ENCODE measurements at regions not wholly inside any gene's neighbourhood (a gene's known extent, or its start where the extent isn't known, plus 50 kb on each side); places are given as distances from the start of the nearest gene placed in this dataset.

DNA sequence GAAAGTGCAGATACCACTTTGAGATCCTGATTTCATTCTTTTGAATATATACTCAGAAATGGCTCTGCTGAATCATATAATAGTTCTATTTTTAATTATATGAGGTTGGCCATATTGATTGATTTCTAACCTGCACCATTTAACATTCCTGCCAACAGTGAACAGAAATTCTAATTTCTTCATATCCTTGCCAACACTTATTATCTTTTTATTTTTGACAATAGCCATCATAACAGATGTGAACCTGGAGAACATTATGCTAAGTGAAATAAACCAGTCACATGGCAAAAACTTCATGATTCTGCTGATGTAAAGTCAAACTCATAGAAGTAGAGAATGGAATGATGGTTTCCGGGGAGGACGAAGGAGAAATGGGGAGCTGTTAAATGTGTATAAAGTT lies 344.5 kb upstream of the CYRIA start:
- H3K9me3 ChIP-seq = no peaks in the 10 kb centered on the region
- DNase-seq = no peak
- WGBS, 5 donors = 90 to 100% (median 97%) methylated on average over 2 of the region's 2 CpGs

DNA sequence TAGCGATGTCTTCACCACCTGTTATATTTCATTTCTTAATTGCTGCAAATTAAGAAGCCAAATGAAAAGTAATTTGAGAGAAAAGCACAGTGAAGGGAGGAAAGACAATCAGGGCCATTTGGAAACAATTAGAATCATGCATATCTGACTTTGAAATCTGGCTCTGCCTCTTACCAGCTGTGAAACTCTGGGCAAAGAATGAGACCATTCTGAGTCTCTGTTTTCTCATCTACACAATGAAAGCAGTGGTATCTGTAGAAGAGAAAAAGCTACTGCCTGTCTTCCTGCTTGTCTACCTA lies 334.5 kb upstream of the CYRIA start:
- 81 to 93% (median 82%) methylated on average over 1 of the region's 1 CpG for WGBS, 5 donors
- Histone ChIP-seq H3K4me1 (no peaks in the 10 kb centered on the region), H3K4me3 (no peak overlapping the region), H3K27me3 (no peaks in the 10 kb centered on the region), H3K27ac (no peak overlapping the region), H3K9me3 (peaks cover 0 to 14% (median 8%) of the 10 kb centered on the region in 4 donors), H3K36me3 (no peaks in the 10 kb centered on the region)
- intact Hi-C loops (cut with DNase I; ENCODE audit: low total_unique reads) = no loop called here
- DNase-seq = no peak
- TF ChIP-seq EP300 (IDR thresholded peaks at IDR 0.05) (no peak), POLR2A (IDR thresholded peaks at IDR 0.05) (no peak), POLR2AphosphoS5 (IDR thresholded peaks at IDR 0.05) (no peak)
- TF ChIP-seq, protein P1, sequence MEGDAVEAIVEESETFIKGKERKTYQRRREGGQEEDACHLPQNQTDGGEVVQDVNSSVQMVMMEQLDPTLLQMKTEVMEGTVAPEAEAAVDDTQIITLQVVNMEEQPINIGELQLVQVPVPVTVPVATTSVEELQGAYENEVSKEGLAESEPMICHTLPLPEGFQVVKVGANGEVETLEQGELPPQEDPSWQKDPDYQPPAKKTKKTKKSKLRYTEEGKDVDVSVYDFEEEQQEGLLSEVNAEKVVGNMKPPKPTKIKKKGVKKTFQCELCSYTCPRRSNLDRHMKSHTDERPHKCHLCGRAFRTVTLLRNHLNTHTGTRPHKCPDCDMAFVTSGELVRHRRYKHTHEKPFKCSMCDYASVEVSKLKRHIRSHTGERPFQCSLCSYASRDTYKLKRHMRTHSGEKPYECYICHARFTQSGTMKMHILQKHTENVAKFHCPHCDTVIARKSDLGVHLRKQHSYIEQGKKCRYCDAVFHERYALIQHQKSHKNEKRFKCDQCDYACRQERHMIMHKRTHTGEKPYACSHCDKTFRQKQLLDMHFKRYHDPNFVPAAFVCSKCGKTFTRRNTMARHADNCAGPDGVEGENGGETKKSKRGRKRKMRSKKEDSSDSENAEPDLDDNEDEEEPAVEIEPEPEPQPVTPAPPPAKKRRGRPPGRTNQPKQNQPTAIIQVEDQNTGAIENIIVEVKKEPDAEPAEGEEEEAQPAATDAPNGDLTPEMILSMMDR (IDR thresholded peaks at IDR 0.05) = no peak

More for the DNA sequence above, 344.5 kb upstream of the CYRIA start:
- Histone ChIP-seq H3K36me3 (no peaks in the 10 kb centered on the region), H3K27ac (no peak overlapping the region), H3K4me3 (no peak overlapping the region), H3K27me3 (no peaks in the 10 kb centered on the region), H3K4me1 (no peaks in the 10 kb centered on the region)
- intact Hi-C loops (cut with DNase I; ENCODE audit: low total_unique reads) = no loop called here
- TF ChIP-seq POLR2A (IDR thresholded peaks at IDR 0.05) (no peak), EP300 (IDR thresholded peaks at IDR 0.05) (no peak), POLR2AphosphoS5 (IDR thresholded peaks at IDR 0.05) (no peak)
- TF ChIP-seq, protein P1 (IDR thresholded peaks at IDR 0.05) = no peak

DNA sequence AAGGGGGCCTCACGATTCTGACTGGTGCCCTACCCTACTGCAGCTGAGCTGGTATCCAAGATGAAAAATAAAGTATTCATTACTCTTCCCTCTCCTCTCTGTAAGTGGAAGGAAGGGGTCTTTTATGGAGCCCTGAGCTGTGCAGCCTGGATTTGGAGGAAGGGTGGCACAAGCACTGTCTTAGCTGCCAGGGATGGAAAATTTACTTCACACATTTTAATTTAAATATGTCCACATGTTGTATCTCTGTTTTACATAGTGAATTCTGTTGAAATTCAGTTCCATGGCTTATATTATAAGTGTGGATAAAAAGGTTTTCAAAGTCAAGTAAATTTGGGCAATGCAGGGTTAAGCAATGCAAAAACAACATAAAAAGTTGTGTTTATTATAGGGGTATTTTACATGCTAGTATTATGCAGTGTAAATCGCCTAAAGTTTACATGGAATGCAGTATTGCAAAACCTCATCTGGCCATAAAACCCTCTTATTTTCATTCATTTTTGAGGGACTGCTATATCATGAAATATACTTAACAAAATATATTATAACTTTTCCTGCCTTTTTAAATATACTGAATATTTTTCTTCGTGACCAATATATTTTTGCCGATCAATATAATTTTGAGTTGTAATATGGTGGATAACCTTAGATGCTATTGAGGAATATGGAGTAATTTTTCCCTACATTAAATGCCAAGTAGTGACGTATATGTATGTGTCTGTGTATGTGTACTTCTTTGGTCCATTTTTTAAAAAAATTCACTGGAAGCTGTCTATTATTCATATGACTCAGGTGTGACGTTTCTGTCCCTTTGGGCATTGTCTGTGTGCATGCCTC lies 333.9 kb upstream of the CYRIA start:
- H3K36me3 ChIP-seq = no peaks in the 10 kb centered on the region
- no peak overlapping the region for H3K4me3 ChIP-seq
- no peak for DNase-seq
- intact Hi-C loops (cut with DNase I; ENCODE audit: low total_unique reads) = no loop called here
- no peaks in the 10 kb centered on the region for H3K4me1 ChIP-seq
- peaks cover 0 to 14% (median 9%) of the 10 kb centered on the region in 4 donors for H3K9me3 ChIP-seq
- WGBS, 5 donors = 69 to 88% (median 88%) methylated on average over 6 of the region's 6 CpGs
- no peak overlapping the region for H3K27ac ChIP-seq
- H3K27me3 ChIP-seq = no peaks in the 10 kb centered on the region
- TF ChIP-seq POLR2A (IDR thresholded peaks at IDR 0.05) = no peak
- no peak for TF ChIP-seq POLR2AphosphoS5 (IDR thresholded peaks at IDR 0.05)

DNA sequence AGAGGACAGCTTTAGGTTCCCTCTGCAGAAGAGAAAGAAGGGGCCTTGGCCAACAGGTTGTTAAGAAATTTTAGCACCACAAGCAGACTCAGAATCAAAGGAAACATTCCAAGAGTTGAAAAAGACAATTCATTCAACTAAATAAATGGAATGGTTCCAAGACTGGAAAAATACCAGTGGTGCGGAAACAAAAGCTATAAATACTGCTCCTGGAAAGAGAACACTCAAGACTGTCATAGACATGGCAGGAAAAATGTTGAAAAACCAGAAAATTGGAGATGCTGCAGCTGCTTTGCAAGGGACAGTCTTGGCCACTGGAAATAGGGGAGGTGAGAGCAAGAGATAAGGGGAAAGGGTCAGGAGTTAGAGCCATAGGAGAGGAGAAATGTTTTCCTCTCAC lies 312.7 kb upstream of the CYRIA start:
- H3K9me3 ChIP-seq = no peaks in the 10 kb centered on the region
- no peaks in the 10 kb centered on the region for H3K4me1 ChIP-seq
- DNase-seq = peak in 1 of 2 donors; percentile 5
- TF ChIP-seq, protein P1 (IDR thresholded peaks at IDR 0.05) = no peak
- TF ChIP-seq EP300 (IDR thresholded peaks at IDR 0.05) (no peak), POLR2A (IDR thresholded peaks at IDR 0.05) (no peak), POLR2AphosphoS5 (IDR thresholded peaks at IDR 0.05) (no peak)
- WGBS, 5 donors = 36 to 74% (median 63%) methylated on average over 1 of the region's 1 CpG
- no peaks in the 10 kb centered on the region for H3K36me3 ChIP-seq
- intact Hi-C loops (cut with DNase I; ENCODE audit: low total_unique reads) = no loop called here
- no peaks in the 10 kb centered on the region for H3K27me3 ChIP-seq
- H3K4me3 ChIP-seq = no peak overlapping the region
- no peak overlapping the region for H3K27ac ChIP-seq

DNA sequence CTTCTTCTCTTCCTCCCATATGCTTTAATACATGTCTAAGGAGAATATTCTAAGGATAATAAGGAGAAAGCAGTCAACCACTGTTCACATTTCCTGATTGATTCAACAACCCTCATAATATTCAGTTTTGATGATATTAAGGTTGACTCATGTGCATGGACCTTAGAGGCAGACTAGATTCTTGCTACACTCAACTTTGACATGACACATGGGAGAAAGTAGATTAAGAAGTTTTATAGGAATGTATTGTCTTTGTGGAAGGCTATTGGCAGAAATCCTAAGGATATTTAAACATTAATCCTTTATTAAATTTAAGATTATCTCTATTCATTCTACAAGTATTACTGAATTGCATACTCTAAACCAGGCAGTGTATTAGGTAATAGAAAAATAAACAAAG lies 309.1 kb upstream of the CYRIA start:
- Histone ChIP-seq H3K4me3 (no peak overlapping the region), H3K9me3 (no peaks in the 10 kb centered on the region), H3K27me3 (no peaks in the 10 kb centered on the region), H3K36me3 (no peaks in the 10 kb centered on the region), H3K4me1 (no peaks in the 10 kb centered on the region), H3K27ac (no peak overlapping the region)
- TF ChIP-seq POLR2A (IDR thresholded peaks at IDR 0.05) = no peak
- TF ChIP-seq POLR2AphosphoS5 (IDR thresholded peaks at IDR 0.05) = no peak
- TF ChIP-seq EP300 (IDR thresholded peaks at IDR 0.05) = no peak
- TF ChIP-seq, protein P1 (IDR thresholded peaks at IDR 0.05) = no peak
- intact Hi-C loops (cut with DNase I; ENCODE audit: low total_unique reads) = no loop called here
- no peak for DNase-seq

Data from stomach (tissue), 8 donors.